ENCODE measurements at regions not wholly inside any gene's neighbourhood (a gene's known extent, or its start where the extent isn't known, plus 50 kb on each side); places are given as distances from the start of the nearest gene placed in this dataset.
"Not testable (repeated sequence)": the region's sequence is repeated elsewhere in the genome, so short reads cannot be mapped to it uniquely, and the experiment has no call there.

DNA sequence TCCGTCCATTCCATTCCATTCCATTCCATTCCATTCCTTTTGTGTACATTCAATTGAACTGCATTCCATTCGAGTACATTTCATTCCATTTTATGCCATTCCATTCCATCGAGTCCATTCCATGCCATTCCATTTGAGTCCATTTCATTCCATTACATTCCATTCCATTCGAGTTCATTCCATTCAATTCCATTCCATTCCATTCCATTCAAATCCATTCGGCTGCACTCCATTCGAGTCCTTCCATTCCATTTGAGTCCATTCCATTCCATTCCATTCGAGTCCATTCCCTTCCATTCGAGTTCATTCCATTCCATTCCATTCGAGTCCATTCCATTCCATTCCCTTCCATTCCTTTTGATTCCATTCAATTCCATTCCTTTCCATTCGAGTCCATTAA lies 4800.6 kb upstream of the OR11H1 start:
- no peak overlapping the region for H3K4me3 Mint-ChIP-seq (ENCODE audit: unreplicated experiment)
- POLR2A ChIA-PET = no interaction called here
- no peaks in the 10 kb centered on the region for H3K4me1 Mint-ChIP-seq (ENCODE audit: insufficient read depth, unreplicated experiment)
- BruUV-seq (replicated peaks) = no TSS peak
- peaks cover 4% of the 10 kb centered on the region for H3K36me3 Mint-ChIP-seq (ENCODE audit: insufficient read depth, unreplicated experiment)
- H3K27me3 Mint-ChIP-seq (ENCODE audit: insufficient read depth, unreplicated experiment) = no peaks in the 10 kb centered on the region
- no peak overlapping the region for H3K27ac Mint-ChIP-seq (ENCODE audit: low read depth, unreplicated experiment)
- CTCF ChIA-PET = no interaction called here
- intact Hi-C loops (cut with micrococcal nuclease) = no loop called here
- TF ChIP-seq, protein P1, sequence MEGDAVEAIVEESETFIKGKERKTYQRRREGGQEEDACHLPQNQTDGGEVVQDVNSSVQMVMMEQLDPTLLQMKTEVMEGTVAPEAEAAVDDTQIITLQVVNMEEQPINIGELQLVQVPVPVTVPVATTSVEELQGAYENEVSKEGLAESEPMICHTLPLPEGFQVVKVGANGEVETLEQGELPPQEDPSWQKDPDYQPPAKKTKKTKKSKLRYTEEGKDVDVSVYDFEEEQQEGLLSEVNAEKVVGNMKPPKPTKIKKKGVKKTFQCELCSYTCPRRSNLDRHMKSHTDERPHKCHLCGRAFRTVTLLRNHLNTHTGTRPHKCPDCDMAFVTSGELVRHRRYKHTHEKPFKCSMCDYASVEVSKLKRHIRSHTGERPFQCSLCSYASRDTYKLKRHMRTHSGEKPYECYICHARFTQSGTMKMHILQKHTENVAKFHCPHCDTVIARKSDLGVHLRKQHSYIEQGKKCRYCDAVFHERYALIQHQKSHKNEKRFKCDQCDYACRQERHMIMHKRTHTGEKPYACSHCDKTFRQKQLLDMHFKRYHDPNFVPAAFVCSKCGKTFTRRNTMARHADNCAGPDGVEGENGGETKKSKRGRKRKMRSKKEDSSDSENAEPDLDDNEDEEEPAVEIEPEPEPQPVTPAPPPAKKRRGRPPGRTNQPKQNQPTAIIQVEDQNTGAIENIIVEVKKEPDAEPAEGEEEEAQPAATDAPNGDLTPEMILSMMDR (IDR thresholded peaks at IDR 0.05; ENCODE audit: unreplicated experiment) = no peak
- H3K9me3 Mint-ChIP-seq (ENCODE audit: unreplicated experiment) = peaks cover 84% of the 10 kb centered on the region
- no peak for DNase-seq (ENCODE audit: unreplicated experiment)

DNA sequence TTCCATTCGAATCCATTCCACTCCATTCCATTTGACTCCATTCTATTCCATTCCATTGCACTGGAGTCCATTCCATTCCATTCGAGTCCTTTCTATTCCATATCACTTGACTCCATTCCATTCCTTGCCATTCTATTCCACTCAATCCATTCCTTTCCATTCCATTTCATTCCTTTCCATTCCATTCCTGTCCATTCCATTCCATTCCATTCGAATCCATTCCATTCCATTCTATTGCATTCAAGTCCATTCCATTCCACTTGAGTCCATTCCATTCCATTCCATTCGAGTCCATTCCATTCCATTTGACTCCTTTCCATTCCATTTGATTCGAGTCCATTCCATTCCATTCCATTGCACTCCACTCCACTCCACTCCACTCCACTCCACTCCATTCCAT lies 4798.0 kb upstream of the OR11H1 start:
- H3K4me3 Mint-ChIP-seq (ENCODE audit: unreplicated experiment); H3K27me3 Mint-ChIP-seq (ENCODE audit: insufficient read depth, unreplicated experiment); H3K4me1 Mint-ChIP-seq (ENCODE audit: insufficient read depth, unreplicated experiment); intact Hi-C loops (cut with micrococcal nuclease); CTCF ChIA-PET; POLR2A ChIA-PET; H3K27ac Mint-ChIP-seq (ENCODE audit: low read depth, unreplicated experiment); H3K36me3 Mint-ChIP-seq (ENCODE audit: insufficient read depth, unreplicated experiment); DNase-seq (ENCODE audit: unreplicated experiment); BruUV-seq (replicated peaks): not testable (repeated sequence)
- H3K9me3 Mint-ChIP-seq (ENCODE audit: unreplicated experiment) = peaks cover 62% of the 10 kb centered on the region

DNA sequence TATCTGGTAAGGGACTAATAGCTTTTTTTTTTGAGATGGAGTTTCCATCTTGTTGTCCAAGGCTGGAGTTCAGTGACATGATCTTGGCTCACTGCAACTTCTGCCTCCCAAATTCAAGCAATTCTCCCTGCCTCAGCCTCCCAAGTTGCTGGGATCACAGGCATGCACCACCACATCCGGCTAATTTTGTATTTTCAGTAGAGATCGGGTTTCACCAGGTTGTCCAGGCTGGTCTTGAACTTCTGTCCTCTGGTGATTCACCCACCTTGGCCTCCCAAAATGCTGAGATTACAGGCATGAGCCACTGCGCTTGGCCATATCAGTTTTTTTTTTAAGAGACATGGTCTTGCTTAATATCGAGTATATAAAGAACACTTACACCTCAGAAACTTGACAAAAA lies 4797.3 kb upstream of the OR11H1 start:
- POLR2A ChIA-PET; H3K27ac Mint-ChIP-seq (ENCODE audit: low read depth, unreplicated experiment); H3K4me3 Mint-ChIP-seq (ENCODE audit: unreplicated experiment); H3K36me3 Mint-ChIP-seq (ENCODE audit: insufficient read depth, unreplicated experiment); H3K27me3 Mint-ChIP-seq (ENCODE audit: insufficient read depth, unreplicated experiment); DNase-seq (ENCODE audit: unreplicated experiment); CTCF ChIA-PET; H3K4me1 Mint-ChIP-seq (ENCODE audit: insufficient read depth, unreplicated experiment); BruUV-seq (replicated peaks); intact Hi-C loops (cut with micrococcal nuclease): not testable (repeated sequence)
- H3K9me3 Mint-ChIP-seq (ENCODE audit: unreplicated experiment) = peaks cover 56% of the 10 kb centered on the region

DNA sequence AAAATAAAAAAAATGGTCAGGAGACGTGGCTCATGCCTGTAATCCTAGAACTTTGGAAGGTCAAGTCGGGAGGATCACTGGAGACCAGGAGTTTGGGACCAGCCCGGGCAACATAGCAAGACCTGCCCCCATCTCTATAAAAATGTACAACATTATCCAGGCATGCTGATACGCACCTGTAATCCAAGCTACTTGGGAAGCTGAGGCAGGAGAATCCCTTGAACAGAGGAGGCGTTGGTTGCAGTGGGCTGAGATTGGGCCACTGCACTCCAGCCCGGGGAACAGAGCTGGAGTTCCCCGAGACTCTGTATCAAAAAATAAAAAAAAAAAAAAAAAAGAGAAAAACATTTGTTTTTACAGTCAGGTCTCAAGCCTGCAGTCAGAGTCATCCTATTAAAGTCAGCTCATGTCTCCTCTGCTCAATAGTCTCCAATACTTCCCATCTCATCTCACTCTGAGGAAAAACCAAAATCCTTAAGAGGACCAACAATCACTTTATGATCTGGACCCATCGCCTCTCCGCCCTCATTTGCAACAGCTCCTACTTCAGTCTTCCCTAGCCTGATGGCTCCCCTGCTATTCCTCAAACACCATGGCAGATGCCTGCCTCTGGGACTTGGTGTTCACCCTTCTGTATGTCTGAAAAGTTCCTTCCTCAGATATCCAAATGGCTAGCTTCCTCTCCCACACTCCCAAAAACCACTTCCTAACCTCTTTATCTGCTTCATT lies 4796.6 kb upstream of the OR11H1 start:
- intact Hi-C loops (cut with micrococcal nuclease); H3K36me3 Mint-ChIP-seq (ENCODE audit: insufficient read depth, unreplicated experiment); CTCF ChIA-PET; BruUV-seq (replicated peaks); H3K4me3 Mint-ChIP-seq (ENCODE audit: unreplicated experiment); H3K4me1 Mint-ChIP-seq (ENCODE audit: insufficient read depth, unreplicated experiment); DNase-seq (ENCODE audit: unreplicated experiment); H3K27me3 Mint-ChIP-seq (ENCODE audit: insufficient read depth, unreplicated experiment); H3K27ac Mint-ChIP-seq (ENCODE audit: low read depth, unreplicated experiment): not testable (repeated sequence)
- POLR2A ChIA-PET = interaction anchor here (0.6 kb wide), 1 partner anchor 25 kb away, joined by 3 read pairs; no protein-coding TSS in a partner anchor
- H3K9me3 Mint-ChIP-seq (ENCODE audit: unreplicated experiment) = peaks cover 49% of the 10 kb centered on the region

DNA sequence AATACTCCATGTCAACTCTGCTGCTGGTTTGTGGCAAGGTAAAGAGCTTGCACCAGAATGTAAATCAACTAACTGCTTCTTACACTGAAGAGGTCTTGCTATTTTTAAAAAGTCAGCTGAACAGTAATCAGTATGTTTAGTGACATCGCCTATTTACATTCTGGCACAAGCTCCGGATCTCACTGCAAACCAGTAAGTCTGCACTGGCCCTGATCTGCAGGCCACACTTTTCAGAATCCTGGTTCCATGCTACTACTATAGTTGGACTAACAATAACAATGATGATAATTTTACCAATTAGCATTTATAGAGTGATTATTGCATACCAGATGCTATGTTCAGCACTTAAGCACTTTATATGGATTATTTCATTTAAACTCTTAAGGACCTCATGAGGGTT lies 4792.9 kb upstream of the OR11H1 start:
- H3K27me3 Mint-ChIP-seq (ENCODE audit: insufficient read depth, unreplicated experiment); H3K4me3 Mint-ChIP-seq (ENCODE audit: unreplicated experiment); POLR2A ChIA-PET: not testable (repeated sequence)

DNA sequence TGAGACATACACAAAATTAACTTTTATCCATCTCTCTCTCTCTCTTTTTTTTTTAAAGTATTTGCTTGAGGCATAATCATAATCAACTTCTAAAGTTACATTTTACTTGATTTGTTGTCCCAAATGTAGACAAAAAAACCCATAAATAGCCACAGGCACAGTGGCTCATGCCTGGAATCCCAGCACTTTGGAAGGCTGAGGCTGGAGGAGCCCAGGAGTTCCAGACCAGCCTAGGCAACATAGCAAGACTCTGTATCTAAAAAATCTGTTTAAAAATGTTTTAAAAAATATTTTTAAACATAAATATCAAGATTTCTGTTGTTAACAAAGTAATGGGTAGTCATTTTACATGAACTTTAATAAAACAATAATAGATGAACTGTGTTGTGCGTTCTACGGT lies 4791.1 kb upstream of the OR11H1 start:
- DNase-seq (ENCODE audit: unreplicated experiment); POLR2A ChIA-PET; H3K27ac Mint-ChIP-seq (ENCODE audit: low read depth, unreplicated experiment); H3K4me3 Mint-ChIP-seq (ENCODE audit: unreplicated experiment); H3K27me3 Mint-ChIP-seq (ENCODE audit: insufficient read depth, unreplicated experiment); intact Hi-C loops (cut with micrococcal nuclease); CTCF ChIA-PET; H3K4me1 Mint-ChIP-seq (ENCODE audit: insufficient read depth, unreplicated experiment); H3K36me3 Mint-ChIP-seq (ENCODE audit: insufficient read depth, unreplicated experiment); BruUV-seq (replicated peaks): not testable (repeated sequence)
- peaks cover 42% of the 10 kb centered on the region for H3K9me3 Mint-ChIP-seq (ENCODE audit: unreplicated experiment)

More for the DNA sequence above, 4792.9 kb upstream of the OR11H1 start:
- H3K36me3 Mint-ChIP-seq (ENCODE audit: insufficient read depth, unreplicated experiment); DNase-seq (ENCODE audit: unreplicated experiment); CTCF ChIA-PET; H3K4me1 Mint-ChIP-seq (ENCODE audit: insufficient read depth, unreplicated experiment); BruUV-seq (replicated peaks); H3K27ac Mint-ChIP-seq (ENCODE audit: low read depth, unreplicated experiment); intact Hi-C loops (cut with micrococcal nuclease): not testable (repeated sequence)
- peaks cover 39% of the 10 kb centered on the region for H3K9me3 Mint-ChIP-seq (ENCODE audit: unreplicated experiment)

DNA sequence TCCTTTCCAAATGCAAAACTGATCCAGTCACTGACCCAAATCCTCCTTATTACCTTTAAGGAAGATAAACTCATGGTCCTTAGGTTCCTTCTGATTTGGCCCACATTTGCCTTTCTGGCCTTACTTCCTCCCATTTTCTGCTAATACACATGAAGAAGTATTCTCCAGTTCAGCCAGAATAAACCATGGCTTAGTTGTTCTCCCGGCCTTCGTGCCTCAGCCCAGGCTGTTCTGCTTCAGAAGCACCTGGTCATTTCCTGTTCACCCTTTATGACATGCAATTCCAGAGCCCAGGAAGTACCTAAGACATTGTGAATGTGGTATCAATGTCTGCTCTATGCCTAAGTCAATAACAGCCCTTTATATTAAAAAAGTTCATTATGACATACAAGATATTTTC lies 4790.1 kb upstream of the OR11H1 start:
- H3K4me1 Mint-ChIP-seq (ENCODE audit: insufficient read depth, unreplicated experiment); H3K36me3 Mint-ChIP-seq (ENCODE audit: insufficient read depth, unreplicated experiment); POLR2A ChIA-PET; H3K27me3 Mint-ChIP-seq (ENCODE audit: insufficient read depth, unreplicated experiment); H3K4me3 Mint-ChIP-seq (ENCODE audit: unreplicated experiment); H3K27ac Mint-ChIP-seq (ENCODE audit: low read depth, unreplicated experiment); BruUV-seq (replicated peaks); DNase-seq (ENCODE audit: unreplicated experiment); CTCF ChIA-PET; intact Hi-C loops (cut with micrococcal nuclease): not testable (repeated sequence)
- H3K9me3 Mint-ChIP-seq (ENCODE audit: unreplicated experiment) = peaks cover 44% of the 10 kb centered on the region

All from MCF 10A (cell line).